ENCODE measurements at regions not wholly inside any gene's neighbourhood (a gene's known extent, or its start where the extent isn't known, plus 50 kb on each side); places are given as distances from the start of the nearest gene placed in this dataset.

DNA sequence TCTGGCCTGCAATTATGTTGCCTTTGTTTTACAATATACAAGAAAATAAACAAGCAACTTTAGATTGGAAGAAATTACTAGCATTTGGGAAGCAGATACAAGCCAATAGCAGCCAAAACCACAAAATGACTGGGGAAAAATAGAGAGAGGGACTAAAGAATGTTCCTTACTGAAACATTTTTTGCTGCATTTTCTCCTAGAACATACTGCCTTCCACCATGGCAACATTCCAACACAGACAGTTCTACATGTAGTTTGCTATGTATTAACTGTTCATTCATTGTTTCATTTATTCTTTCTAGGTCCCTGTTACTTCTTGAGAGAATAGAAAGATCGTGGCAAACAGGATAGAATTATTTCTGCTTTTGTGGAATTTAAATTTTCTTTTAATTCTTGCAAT lies 530.2 kb downstream of the RPS29 start:
- no peaks in the 10 kb centered on the region for H3K4me1 Mint-ChIP-seq
- Histone ChIP-seq H3K4me1 (ENCODE audit: control insufficient read depth in 2 of 2, insufficient read depth in 2 of 2, low read length in 2 of 2) (no peaks in the 10 kb centered on the region), H4K20me1 (ENCODE audit: control insufficient read depth, insufficient read depth, low read length, poor library complexity, severe bottlenecking) (no peaks in the 10 kb centered on the region), H3K36me3 (replicated peaks in 1 of 2; ENCODE audit: control extremely low read depth in 1 of 2, control insufficient read depth in 1 of 2, extremely low read depth in 1 of 2, insufficient read depth in 2 of 2, low read length in 1 of 2) (no peaks in the 10 kb centered on the region), H3K79me2 (ENCODE audit: control insufficient read depth, insufficient read depth, low read length) (no peaks in the 10 kb centered on the region), H3K9me3 (ENCODE audit: control extremely low read depth in 1 of 3, control insufficient read depth in 2 of 3, insufficient read depth in 1 of 3, low read length in 2 of 3) (no peaks in the 10 kb centered on the region), H3K27me3 (replicated peaks in 1 of 4; ENCODE audit: control extremely low read depth in 1 of 4, control insufficient read depth in 3 of 4, insufficient read depth in 4 of 4, low read length in 3 of 4) (no peaks in the 10 kb centered on the region), H3K4me2 (replicated peaks; ENCODE audit: low read depth, low read length, poor library complexity, severe bottlenecking) (no peak overlapping the region), H3K27ac (ENCODE audit: low read length in 2 of 2) (no peak overlapping the region), H3K4me3 (ENCODE audit: control extremely low read depth in 1 of 5, extremely low read depth in 1 of 5, insufficient read depth in 1 of 5, low read depth in 2 of 5, low read length in 4 of 5) (no peak overlapping the region), H3K9ac (ENCODE audit: low read length) (no peak overlapping the region), H2AFZ (ENCODE audit: insufficient read depth, low read depth, low read length, poor library complexity, severe bottlenecking) (no peak overlapping the region)
- no peak overlapping the region for H3K4me3 Mint-ChIP-seq
- no peak for ATAC-seq (ENCODE audit: low read depth)
- intact Hi-C loops (cut with micrococcal nuclease), result no loop called here
- ChIA-PET POLR2A (no interaction called here), CTCF (no interaction called here)
- H3K27me3 Mint-ChIP-seq, result peaks cover 7% of the 10 kb centered on the region
- no peaks in the 10 kb centered on the region for H3K9me3 Mint-ChIP-seq (ENCODE audit: insufficient read depth)
- no peak for TF ChIP-seq EZH2 (IDR thresholded peaks at IDR 0.05; ENCODE audit: borderline replicate concordance, insufficient read depth, low read depth, low read length, poor library complexity, severe bottlenecking)
- TF ChIP-seq, protein P1, sequence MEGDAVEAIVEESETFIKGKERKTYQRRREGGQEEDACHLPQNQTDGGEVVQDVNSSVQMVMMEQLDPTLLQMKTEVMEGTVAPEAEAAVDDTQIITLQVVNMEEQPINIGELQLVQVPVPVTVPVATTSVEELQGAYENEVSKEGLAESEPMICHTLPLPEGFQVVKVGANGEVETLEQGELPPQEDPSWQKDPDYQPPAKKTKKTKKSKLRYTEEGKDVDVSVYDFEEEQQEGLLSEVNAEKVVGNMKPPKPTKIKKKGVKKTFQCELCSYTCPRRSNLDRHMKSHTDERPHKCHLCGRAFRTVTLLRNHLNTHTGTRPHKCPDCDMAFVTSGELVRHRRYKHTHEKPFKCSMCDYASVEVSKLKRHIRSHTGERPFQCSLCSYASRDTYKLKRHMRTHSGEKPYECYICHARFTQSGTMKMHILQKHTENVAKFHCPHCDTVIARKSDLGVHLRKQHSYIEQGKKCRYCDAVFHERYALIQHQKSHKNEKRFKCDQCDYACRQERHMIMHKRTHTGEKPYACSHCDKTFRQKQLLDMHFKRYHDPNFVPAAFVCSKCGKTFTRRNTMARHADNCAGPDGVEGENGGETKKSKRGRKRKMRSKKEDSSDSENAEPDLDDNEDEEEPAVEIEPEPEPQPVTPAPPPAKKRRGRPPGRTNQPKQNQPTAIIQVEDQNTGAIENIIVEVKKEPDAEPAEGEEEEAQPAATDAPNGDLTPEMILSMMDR (IDR thresholded peaks at IDR 0.05), result no peak
- DNase-seq, result no peak
- H3K27ac Mint-ChIP-seq, result no peak overlapping the region
- WGBS (ENCODE audit: insufficient coverage), result no CpG with 5 or more reads among the region's 1 CpG

- H3K9me3 ChIP-seq (ENCODE audit: control extremely low read depth in 1 of 3, control insufficient read depth in 2 of 3, insufficient read depth in 1 of 3, low read length in 2 of 3), result no peaks in the 10 kb centered on the region
- no CpG with 5 or more reads among the region's 2 CpGs for WGBS (ENCODE audit: insufficient coverage)
- H3K27me3 Mint-ChIP-seq, result peaks cover 3% of the 10 kb centered on the region
- no peaks in the 10 kb centered on the region for H3K27me3 ChIP-seq (replicated peaks in 1 of 4; ENCODE audit: control extremely low read depth in 1 of 4, control insufficient read depth in 3 of 4, insufficient read depth in 4 of 4, low read length in 3 of 4)
- no peak overlapping the region for H3K4me2 ChIP-seq (replicated peaks; ENCODE audit: low read depth, low read length, poor library complexity, severe bottlenecking)
- ATAC-seq (ENCODE audit: low read depth), result no peak
- no peak overlapping the region for H3K27ac ChIP-seq (ENCODE audit: low read length in 2 of 2)
- H3K4me3 ChIP-seq (ENCODE audit: control extremely low read depth in 1 of 5, extremely low read depth in 1 of 5, insufficient read depth in 1 of 5, low read depth in 2 of 5, low read length in 4 of 5), result no peak overlapping the region
- TF ChIP-seq, protein P1 (IDR thresholded peaks at IDR 0.05), result no peak
- no peak for TF ChIP-seq EZH2 (IDR thresholded peaks at IDR 0.05; ENCODE audit: borderline replicate concordance, insufficient read depth, low read depth, low read length, poor library complexity, severe bottlenecking)
- H2AFZ ChIP-seq (ENCODE audit: insufficient read depth, low read depth, low read length, poor library complexity, severe bottlenecking), result no peak overlapping the region
- ChIA-PET CTCF (no interaction called here), POLR2A (no interaction called here)
- no peak overlapping the region for H3K4me3 Mint-ChIP-seq
- intact Hi-C loops (cut with micrococcal nuclease), result no loop called here
- no peaks in the 10 kb centered on the region for H4K20me1 ChIP-seq (ENCODE audit: control insufficient read depth, insufficient read depth, low read length, poor library complexity, severe bottlenecking)
- peaks cover 5 to 6% of the 10 kb centered on the region in 2 donors for H3K4me1 ChIP-seq (ENCODE audit: control insufficient read depth in 2 of 2, insufficient read depth in 2 of 2, low read length in 2 of 2)
- H3K36me3 ChIP-seq (replicated peaks in 1 of 2; ENCODE audit: control extremely low read depth in 1 of 2, control insufficient read depth in 1 of 2, extremely low read depth in 1 of 2, insufficient read depth in 2 of 2, low read length in 1 of 2), result no peaks in the 10 kb centered on the region
- no peaks in the 10 kb centered on the region for H3K9me3 Mint-ChIP-seq (ENCODE audit: insufficient read depth)
- H3K27ac Mint-ChIP-seq, result no peak overlapping the region
- H3K79me2 ChIP-seq (ENCODE audit: control insufficient read depth, insufficient read depth, low read length), result no peaks in the 10 kb centered on the region
- H3K9ac ChIP-seq (ENCODE audit: low read length), result no peak overlapping the region
- H3K4me1 Mint-ChIP-seq, result peaks cover 9% of the 10 kb centered on the region
- no peak for DNase-seq
Observed at GRCh38 chr14:49052521-49052920, 533.7 kb downstream of the RPS29 start.
